ENCODE measurements at regions not wholly inside any gene's neighbourhood (a gene's known extent, or its start where the extent isn't known, plus 50 kb on each side); places are given as distances from the start of the nearest gene placed in this dataset.
"Not testable (repeated sequence)": the region's sequence is repeated elsewhere in the genome, so short reads cannot be mapped to it uniquely, and the experiment has no call there.

GRCh38 chr4:1544435-1544834, 138.2 kb upstream of the NKX1-1 start:
- TF ChIP-seq POLR2A, CTCF (IDR thresholded peaks at IDR 0.05): not testable (repeated sequence)

Data from right lobe of liver (tissue), 4 donors.